Liver (tissue), 3 donors: ENCODE measurements at regions not wholly inside any gene's neighbourhood (a gene's known extent, or its start where the extent isn't known, plus 50 kb on each side); places are given as distances from the start of the nearest gene placed in this dataset.

Experiments
- EGR1 ChIP-seq, 2 donors: IDR thresholded peaks; 2 replicates each; pipeline ENCODE4 v1.6.1; 2016 to 2018; ENCODE audit warnings: antibody characterized with exemption in 2 of 2, low read depth in 2 of 2
- FOXA2 ChIP-seq: IDR thresholded peaks from 2 replicates; pipeline ENCODE4 v1.6.1; 2016; ENCODE audit warnings: antibody characterized with exemption
- YY1 ChIP-seq: IDR thresholded peaks from 2 replicates; pipeline ENCODE4 v1.6.1; 2016; ENCODE audit warnings: antibody characterized with exemption, mild to moderate bottlenecking
- TF ChIP-seq, protein P1 (sequence below): IDR thresholded peaks from 2 replicates; pipeline ENCODE4 v1.6.1; 2016; ENCODE audit warnings: antibody characterized with exemption
- TF ChIP-seq, protein P2 (sequence below): fragments of 150-350 bp; IDR thresholded peaks from 2 replicates; pipeline ENCODE4 v1.5.1; 2017; ENCODE audit warnings: improper control_type of control experiment, low read depth, low read length; ENCODE audit not compliant: missing input control
- donor health status: healthy.
- donor health status: healthy.

DNA sequence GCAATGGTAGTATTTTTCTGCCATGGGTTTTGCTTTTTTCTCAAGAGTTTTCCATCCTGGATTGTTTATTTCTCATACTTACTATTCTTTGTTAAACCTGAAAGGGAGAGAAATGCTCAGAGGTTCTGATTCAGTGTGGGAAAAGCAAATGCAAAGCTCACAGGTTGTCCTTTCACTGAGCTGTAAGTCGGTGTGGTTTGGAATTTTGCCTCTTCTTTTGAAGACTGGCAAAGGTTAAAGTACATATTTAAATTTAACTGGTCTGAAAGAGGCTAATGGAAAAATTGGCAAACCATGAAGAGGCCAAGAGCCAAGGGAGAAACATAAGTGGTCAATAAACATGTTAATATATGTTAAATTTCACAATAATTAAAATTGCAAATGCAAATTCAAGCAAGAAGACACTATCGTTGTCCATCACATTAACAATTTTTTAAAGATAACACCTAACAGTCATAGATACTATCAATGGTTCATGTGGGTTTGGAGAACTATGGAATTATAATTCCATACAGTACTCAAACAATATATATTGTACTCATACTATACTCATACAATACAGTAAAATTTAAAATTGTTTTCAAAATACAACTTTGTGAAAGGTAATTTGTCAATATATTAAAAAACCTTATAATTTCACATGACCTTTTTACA lies 246.8 kb upstream of the STT3B start:
- TF ChIP-seq FOXA2 (no peak), YY1 (peak; percentile 72), EGR1 (IDR thresholded peaks at IDR 0.05; ENCODE audit: low read depth in 2 of 2) (peak in 1 of 2 donors; percentile 68)
- TF ChIP-seq, protein P1, sequence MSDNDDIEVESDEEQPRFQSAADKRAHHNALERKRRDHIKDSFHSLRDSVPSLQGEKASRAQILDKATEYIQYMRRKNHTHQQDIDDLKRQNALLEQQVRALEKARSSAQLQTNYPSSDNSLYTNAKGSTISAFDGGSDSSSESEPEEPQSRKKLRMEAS: peak; percentile 43
- TF ChIP-seq, protein P2, sequence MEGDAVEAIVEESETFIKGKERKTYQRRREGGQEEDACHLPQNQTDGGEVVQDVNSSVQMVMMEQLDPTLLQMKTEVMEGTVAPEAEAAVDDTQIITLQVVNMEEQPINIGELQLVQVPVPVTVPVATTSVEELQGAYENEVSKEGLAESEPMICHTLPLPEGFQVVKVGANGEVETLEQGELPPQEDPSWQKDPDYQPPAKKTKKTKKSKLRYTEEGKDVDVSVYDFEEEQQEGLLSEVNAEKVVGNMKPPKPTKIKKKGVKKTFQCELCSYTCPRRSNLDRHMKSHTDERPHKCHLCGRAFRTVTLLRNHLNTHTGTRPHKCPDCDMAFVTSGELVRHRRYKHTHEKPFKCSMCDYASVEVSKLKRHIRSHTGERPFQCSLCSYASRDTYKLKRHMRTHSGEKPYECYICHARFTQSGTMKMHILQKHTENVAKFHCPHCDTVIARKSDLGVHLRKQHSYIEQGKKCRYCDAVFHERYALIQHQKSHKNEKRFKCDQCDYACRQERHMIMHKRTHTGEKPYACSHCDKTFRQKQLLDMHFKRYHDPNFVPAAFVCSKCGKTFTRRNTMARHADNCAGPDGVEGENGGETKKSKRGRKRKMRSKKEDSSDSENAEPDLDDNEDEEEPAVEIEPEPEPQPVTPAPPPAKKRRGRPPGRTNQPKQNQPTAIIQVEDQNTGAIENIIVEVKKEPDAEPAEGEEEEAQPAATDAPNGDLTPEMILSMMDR: no peak
